Left colon (tissue), 2 donors: ENCODE measurements at regions not wholly inside any gene's neighbourhood (a gene's known extent, or its start where the extent isn't known, plus 50 kb on each side); places are given as distances from the start of the nearest gene placed in this dataset.

Experiments
- ATAC-seq: fragments of 200-7000 bp; cut with Tn5 transposase; one replicate; pipeline ENCODE4 v1.9.1; 2020; ENCODE audit warnings: mild to moderate bottlenecking, moderate library complexity
- DNase-seq, 2 donors: peaks; one replicate each; pipeline ENCODE4 v3.0.0-alpha.2; 2020
- intact Hi-C, 2 donors: fragments of 100-400 bp; cut with DNase I in 1 of 2; cut with micrococcal nuclease in 1 of 2; formaldehyde crosslinking; loops; one replicate each; pipeline versions ENCODE4 v1.11.2 to v1.14.0; 2022; cut with DNase I, micrococcal nuclease
- donor health status: DM: no; HTN: no; CAD: no.
- donor health status: DM: yes; HTN: yes; CAD: no.

DNA sequence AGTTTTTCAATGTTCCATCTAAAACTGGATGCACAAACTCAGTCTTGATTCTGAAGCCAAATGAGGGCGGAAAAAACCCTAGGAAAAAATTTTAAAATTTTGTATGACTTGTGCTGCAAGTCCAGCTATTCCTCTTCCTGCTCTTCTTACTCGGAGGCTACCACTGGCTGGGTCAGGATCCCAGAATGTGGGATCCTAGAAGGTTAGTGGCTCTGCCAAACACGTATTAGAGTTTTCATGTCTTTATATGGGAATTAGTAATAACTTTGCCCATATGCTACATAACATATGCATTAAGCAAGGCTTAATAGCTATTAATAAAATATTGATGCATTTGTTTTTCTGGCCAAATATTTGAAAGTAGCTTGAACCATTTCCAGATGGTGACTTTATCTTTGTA, 458.3 kb downstream of the AGTPBP1 start:
- intact Hi-C loops: no loop called here
- no peak for DNase-seq
- ATAC-seq: no peak

GRCh38 chr9:85278769-85279168, 463.0 kb downstream of the AGTPBP1 start:
- DNase-seq (no peak), ATAC-seq (no peak)
- intact Hi-C loops: no loop called here

DNA sequence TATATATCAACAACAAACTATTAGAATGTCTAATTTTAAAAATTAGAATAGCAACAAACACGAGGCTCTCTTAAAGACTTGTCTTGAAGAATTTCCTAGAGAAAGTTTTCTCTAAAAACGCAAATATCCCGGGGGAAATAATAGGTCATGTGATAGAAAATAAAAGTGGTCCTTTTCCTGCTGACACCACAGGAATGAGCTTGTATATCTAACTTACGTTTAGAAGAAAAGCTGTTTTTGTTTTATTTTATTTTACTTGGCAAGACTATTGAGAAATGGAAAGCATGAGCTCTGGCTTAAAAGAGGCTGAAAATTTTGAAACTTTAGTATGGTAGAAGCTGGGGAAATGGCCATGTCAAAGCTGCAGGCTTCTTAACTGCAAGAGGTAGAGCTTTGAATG, 465.0 kb downstream of the AGTPBP1 start:
- ATAC-seq (no peak), DNase-seq (no peak)
- intact Hi-C loops: no loop called here

DNA sequence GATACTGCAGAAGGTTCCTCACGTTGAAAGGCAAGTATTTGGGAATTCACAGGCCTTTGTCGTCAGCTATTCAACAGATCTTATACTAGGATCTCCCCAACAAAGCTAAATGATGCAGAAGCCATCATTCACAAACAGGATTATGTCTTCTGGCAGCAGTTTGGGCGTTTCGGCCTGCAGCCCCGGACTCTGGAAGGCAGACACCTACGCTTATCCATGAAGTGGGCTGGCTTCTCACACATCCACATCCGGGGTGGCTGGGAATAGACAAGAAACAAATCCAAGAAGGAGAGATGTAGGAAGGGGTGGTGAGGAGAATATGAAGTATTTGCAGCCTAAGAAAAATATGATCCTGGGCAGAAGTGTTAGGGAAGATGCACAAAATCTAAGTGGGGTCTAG, 471.9 kb downstream of the AGTPBP1 start:
- DNase-seq (no peak), ATAC-seq (no peak)
- intact Hi-C loops: no loop called here

- DNase-seq (no peak), ATAC-seq (no peak)
- intact Hi-C loops: no loop called here
Observed at GRCh38 chr9:85268131-85268530, 473.6 kb downstream of the AGTPBP1 start.

- no peak for ATAC-seq
- no peak for DNase-seq
- intact Hi-C loops: no loop called here
Observed at GRCh38 chr9:85264695-85265094, 477.1 kb downstream of the AGTPBP1 start.

GRCh38 chr9:85263288-85263687, 478.5 kb downstream of the AGTPBP1 start:
- no peak for DNase-seq
- ATAC-seq: no peak
- intact Hi-C loops: no loop called here

DNA sequence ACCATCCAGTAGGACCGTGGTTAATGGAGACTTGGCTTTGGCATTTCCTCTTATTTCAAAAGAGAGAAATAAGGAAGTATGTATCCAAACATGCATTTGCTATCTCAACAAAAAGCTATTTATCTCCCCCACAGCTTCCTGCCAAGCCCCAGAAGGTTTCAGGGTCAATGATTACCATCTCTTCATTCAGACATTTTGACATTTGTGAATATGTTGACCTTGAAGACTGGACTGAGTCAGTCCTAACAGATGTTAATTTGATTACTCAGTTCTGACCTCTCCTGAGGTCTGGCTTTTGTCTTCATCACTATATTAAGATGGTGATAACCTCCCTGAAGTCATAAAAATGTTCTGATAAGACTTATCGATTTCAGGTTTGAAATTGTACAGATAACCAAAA, 479.4 kb downstream of the AGTPBP1 start:
- intact Hi-C loops: no loop called here
- ATAC-seq: peak; percentile 6
- no peak for DNase-seq

DNA sequence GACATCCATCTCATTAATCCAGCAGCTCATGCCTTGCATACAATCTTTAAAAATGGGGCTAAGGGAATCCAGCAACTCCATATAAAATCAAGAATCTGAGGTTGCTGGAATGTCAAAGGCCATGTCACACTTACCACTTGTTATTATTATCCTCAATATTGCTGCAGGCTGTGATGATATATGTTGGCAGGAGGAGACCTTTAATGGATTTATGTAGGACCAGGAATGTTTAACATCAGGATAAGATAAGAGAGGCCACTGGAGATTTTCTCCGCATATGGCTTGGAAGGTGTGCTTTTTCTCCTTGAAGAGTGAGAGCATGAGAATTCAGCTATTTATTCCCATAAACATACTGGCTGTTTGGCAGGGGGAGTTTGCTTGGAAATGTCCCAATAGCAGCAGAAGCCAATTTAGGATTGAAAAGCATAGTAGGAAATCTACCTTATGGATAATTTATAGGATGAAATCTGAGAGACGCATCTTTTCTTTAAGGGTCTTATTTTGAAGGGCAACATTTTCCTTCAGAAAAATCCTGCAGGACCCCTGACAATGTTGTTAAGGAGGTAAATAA, 481.4 kb downstream of the AGTPBP1 start:
- ATAC-seq: no peak

GRCh38 chr9:85258823-85259370, 482.9 kb downstream of the AGTPBP1 start:
- peak; percentile 92 for ATAC-seq
- intact Hi-C loops: no loop called here
- DNase-seq: peak; percentile 34 to 47

More for the DNA sequence above, 481.4 kb downstream of the AGTPBP1 start:
- no peak for DNase-seq
- intact Hi-C loops: no loop called here

- peak; percentile 97 for ATAC-seq
- intact Hi-C loops: no loop called here
- peak; percentile 42 to 59 for DNase-seq
Observed at GRCh38 chr9:85258236-85258635, 483.5 kb downstream of the AGTPBP1 start.

GRCh38 chr9:85249313-85249621, 492.5 kb downstream of the AGTPBP1 start:
- DNase-seq: no peak
- ATAC-seq: no peak
- intact Hi-C loops: no loop called here

DNA sequence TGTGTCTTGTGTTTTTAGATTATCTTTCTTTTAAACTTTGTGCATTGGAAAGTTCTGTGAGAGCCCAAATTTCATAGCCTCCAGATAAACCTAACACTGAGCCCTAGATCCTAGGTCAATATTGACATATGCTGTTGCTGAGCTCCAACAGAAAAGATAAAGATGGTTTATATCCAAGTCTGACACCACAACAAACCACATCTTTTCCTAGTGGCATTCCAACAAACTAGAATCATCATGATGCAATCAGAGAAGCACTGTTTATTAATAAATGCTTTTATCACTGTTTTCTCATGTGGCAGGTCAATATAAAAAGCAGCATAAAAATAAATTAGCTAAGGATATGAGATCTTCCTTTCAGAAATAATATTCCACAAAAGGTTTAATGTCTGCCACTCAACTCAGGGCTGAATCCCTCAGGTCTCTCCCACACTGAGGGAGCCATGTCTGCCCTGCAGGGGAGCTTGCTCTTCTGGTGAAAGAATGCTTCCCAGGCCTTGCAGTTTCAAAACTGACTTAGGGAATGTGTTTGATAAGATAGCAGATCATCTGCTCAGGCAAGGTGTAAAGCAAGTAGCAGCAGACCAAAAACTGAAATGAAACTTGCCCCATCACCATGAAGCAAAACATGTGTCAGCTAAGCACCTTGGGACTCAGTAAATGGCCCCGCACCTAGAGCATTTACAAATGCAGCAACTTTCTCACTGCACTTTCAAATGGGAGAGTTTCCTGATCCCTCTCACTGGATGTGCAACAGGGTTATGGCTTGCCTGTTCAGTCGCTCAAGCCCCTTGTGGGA, 493.0 kb downstream of the AGTPBP1 start:
- DNase-seq (no peak), ATAC-seq (no peak)
- intact Hi-C loops: no loop called here

DNA sequence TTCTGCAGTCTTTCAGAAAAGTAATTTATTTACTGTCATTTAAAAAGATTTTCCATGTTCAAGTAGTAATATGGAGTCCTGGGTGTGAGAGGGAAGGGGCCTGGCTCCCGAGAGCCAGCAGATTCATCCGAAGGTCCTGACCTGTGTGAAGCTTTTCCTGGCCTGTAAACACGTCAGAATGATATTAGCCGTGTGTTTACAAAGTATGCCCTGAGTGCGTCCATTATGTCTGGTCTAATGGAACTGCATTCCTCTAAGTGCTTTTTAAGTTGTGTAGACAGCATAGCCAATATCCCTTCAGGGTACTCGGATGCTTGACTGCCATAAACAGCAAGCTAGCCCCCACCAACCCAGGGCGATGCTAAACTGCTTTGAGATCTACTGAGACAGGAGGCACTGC, 495.2 kb downstream of the AGTPBP1 start:
- ATAC-seq (no peak), DNase-seq (no peak)
- intact Hi-C loops: no loop called here

GRCh38 chr9:85244856-85245255, 496.9 kb downstream of the AGTPBP1 start:
- intact Hi-C loops: no loop called here
- DNase-seq (no peak), ATAC-seq (no peak)

GRCh38 chr9:85243977-85244376, 497.8 kb downstream of the AGTPBP1 start:
- ATAC-seq: no peak
- intact Hi-C loops: no loop called here
- DNase-seq: no peak

- no peak for ATAC-seq
- intact Hi-C loops: no loop called here
Observed at GRCh38 chr9:85237478-85237877, 504.3 kb downstream of the AGTPBP1 start.

GRCh38 chr9:85230081-85230480, 511.7 kb downstream of the AGTPBP1 start:
- ATAC-seq (no peak), DNase-seq (no peak)
- intact Hi-C loops: no loop called here

More at GRCh38 chr9:85237478-85237877, 504.3 kb downstream of the AGTPBP1 start:
- no peak for DNase-seq

- no peak for ATAC-seq
- intact Hi-C loops: no loop called here
Observed at GRCh38 chr9:85228111-85228855, 513.5 kb downstream of the AGTPBP1 start.

DNA sequence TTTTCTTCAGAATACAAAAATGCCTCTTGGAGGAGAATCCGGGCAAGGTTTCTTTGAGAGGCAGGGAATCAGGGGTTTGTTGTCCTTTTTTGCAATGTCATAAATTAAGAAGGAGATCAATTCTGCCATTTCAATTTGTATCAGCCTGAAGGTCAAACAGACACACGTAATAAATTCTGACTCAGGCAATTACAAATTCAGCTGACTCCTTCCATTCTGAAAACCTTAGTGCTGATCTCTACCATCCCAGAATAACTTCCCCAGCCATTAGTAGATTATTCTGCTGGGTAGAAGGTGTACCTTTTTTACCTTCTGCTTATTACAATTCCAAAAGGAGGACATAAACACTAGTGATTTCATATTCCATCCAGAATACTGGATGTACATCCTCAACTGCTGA, 516.6 kb downstream of the AGTPBP1 start:
- DNase-seq (no peak), ATAC-seq (no peak)
- intact Hi-C loops: no loop called here

More at GRCh38 chr9:85228111-85228855, 513.5 kb downstream of the AGTPBP1 start:
- DNase-seq: no peak
